ENCODE measurements at regions not wholly inside any gene's neighbourhood (a gene's known extent, or its start where the extent isn't known, plus 50 kb on each side); places are given as distances from the start of the nearest gene placed in this dataset.

DNA sequence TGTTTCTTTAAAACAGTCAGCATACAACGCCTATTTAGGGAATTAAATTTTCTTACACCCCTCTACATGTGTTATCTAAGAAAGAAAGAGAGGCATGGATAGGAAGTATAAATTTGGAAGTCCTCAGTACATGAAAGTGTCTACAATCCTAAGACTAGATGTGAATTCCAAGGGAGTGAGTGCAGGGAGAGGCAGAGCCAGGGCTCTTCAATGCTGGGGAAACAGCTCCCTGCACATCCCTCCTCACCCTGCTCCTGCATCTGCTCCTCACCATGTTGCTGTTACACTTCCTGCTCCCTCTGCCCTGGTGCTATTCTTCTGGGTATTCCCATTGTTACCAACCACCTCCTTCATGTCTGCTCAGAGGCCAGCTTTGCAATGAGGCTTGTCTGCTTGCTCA is 229.1 kb upstream of the AKR1E2 start:
- ChIA-PET POLR2A (no interaction called here), CTCF (no interaction called here)
- Histone ChIP-seq H3K4me3 (ENCODE audit: low read depth in 2 of 2, low read length in 2 of 2) (no peak overlapping the region), H3K27ac (ENCODE audit: low read length) (no peak overlapping the region), H3K36me3 (ENCODE audit: control insufficient read depth, insufficient read depth, low read length) (no peaks in the 10 kb centered on the region), H3K4me1 (ENCODE audit: control insufficient read depth, insufficient read depth, low read length) (no peaks in the 10 kb centered on the region), H3K9me3 (ENCODE audit: control insufficient read depth, insufficient read depth, low read depth, low read length) (peaks cover 13% of the 10 kb centered on the region; the same call in 1 of the 2 replicates), H3K27me3 (ENCODE audit: control insufficient read depth, insufficient read depth, low read length) (no peaks in the 10 kb centered on the region)
- DNase-seq (ENCODE audit: low read depth, low spot score) (no peak), ATAC-seq (no peak)
- intact Hi-C loops (cut with micrococcal nuclease; ENCODE audit: unreplicated experiment) (no loop called here), in situ Hi-C loops (cut with HindIII; ENCODE audit: low pct_unique_long_range_greater_than_20kb, low sequenced_read_pairs) (no loop called here)
- no TSS peak for BruUV-seq (replicated peaks)
- TF ChIP-seq, protein P1, sequence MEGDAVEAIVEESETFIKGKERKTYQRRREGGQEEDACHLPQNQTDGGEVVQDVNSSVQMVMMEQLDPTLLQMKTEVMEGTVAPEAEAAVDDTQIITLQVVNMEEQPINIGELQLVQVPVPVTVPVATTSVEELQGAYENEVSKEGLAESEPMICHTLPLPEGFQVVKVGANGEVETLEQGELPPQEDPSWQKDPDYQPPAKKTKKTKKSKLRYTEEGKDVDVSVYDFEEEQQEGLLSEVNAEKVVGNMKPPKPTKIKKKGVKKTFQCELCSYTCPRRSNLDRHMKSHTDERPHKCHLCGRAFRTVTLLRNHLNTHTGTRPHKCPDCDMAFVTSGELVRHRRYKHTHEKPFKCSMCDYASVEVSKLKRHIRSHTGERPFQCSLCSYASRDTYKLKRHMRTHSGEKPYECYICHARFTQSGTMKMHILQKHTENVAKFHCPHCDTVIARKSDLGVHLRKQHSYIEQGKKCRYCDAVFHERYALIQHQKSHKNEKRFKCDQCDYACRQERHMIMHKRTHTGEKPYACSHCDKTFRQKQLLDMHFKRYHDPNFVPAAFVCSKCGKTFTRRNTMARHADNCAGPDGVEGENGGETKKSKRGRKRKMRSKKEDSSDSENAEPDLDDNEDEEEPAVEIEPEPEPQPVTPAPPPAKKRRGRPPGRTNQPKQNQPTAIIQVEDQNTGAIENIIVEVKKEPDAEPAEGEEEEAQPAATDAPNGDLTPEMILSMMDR (IDR thresholded peaks at IDR 0.05): no peak
- TF ChIP-seq POLR2AphosphoS5 (IDR thresholded peaks at IDR 0.05; ENCODE audit: low read depth, low read length): no peak
- TF ChIP-seq, protein P2, sequence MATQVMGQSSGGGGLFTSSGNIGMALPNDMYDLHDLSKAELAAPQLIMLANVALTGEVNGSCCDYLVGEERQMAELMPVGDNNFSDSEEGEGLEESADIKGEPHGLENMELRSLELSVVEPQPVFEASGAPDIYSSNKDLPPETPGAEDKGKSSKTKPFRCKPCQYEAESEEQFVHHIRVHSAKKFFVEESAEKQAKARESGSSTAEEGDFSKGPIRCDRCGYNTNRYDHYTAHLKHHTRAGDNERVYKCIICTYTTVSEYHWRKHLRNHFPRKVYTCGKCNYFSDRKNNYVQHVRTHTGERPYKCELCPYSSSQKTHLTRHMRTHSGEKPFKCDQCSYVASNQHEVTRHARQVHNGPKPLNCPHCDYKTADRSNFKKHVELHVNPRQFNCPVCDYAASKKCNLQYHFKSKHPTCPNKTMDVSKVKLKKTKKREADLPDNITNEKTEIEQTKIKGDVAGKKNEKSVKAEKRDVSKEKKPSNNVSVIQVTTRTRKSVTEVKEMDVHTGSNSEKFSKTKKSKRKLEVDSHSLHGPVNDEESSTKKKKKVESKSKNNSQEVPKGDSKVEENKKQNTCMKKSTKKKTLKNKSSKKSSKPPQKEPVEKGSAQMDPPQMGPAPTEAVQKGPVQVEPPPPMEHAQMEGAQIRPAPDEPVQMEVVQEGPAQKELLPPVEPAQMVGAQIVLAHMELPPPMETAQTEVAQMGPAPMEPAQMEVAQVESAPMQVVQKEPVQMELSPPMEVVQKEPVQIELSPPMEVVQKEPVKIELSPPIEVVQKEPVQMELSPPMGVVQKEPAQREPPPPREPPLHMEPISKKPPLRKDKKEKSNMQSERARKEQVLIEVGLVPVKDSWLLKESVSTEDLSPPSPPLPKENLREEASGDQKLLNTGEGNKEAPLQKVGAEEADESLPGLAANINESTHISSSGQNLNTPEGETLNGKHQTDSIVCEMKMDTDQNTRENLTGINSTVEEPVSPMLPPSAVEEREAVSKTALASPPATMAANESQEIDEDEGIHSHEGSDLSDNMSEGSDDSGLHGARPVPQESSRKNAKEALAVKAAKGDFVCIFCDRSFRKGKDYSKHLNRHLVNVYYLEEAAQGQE (IDR thresholded peaks at IDR 0.05; ENCODE audit: insufficient read depth in 1 of 2, low read depth in 2 of 2, low read length in 1 of 2): no peak
- no peak for TF ChIP-seq TCF7L2 (IDR thresholded peaks at IDR 0.05; ENCODE audit: low read depth, low read length)
- TF ChIP-seq SIN3A (IDR thresholded peaks at IDR 0.05; ENCODE audit: borderline replicate concordance, insufficient read depth, low read depth, low read length): no peak

DNA sequence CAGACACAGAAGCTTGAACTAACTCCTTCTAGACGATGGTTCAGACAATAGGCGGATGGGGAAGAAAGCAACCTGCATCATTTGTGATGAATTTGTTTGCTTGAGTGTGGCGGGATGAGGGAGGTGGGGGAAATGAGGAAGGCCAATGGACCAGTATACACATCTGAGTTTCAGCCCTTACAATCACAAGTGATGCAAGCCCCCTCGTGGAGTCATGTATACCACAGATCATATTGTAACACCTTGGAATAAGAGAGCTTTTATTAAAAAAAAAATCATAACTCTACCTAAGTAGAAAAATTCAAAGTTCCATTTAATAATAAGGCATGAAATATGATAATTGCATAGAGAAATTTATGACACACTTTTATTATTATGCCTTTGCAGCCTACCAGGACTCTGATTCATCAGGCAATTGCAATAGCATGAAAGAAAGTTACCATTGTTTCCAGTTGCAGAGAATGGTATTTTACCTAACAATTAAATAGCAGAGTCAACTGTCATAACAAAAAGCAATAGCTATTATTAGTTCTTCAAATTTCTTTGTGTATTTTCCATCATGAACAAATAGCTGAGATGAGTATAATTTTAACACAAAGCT is 230.2 kb upstream of the AKR1E2 start:
- Histone ChIP-seq H3K27ac (ENCODE audit: low read length) (no peak overlapping the region), H3K4me1 (ENCODE audit: control insufficient read depth, insufficient read depth, low read length) (no peaks in the 10 kb centered on the region), H3K36me3 (ENCODE audit: control insufficient read depth, insufficient read depth, low read length) (no peaks in the 10 kb centered on the region), H3K9me3 (ENCODE audit: control insufficient read depth, insufficient read depth, low read depth, low read length) (peaks cover 10% of the 10 kb centered on the region; the same call in 1 of the 2 replicates), H3K4me3 (ENCODE audit: low read depth in 2 of 2, low read length in 2 of 2) (no peak overlapping the region), H3K27me3 (ENCODE audit: control insufficient read depth, insufficient read depth, low read length) (no peaks in the 10 kb centered on the region)
- POLR2A ChIA-PET: no interaction called here
- TF ChIP-seq SIN3A (IDR thresholded peaks at IDR 0.05; ENCODE audit: borderline replicate concordance, insufficient read depth, low read depth, low read length) (no peak), TCF7L2 (IDR thresholded peaks at IDR 0.05; ENCODE audit: low read depth, low read length) (no peak), POLR2AphosphoS5 (IDR thresholded peaks at IDR 0.05; ENCODE audit: low read depth, low read length) (no peak)
- TF ChIP-seq, protein P1 (IDR thresholded peaks at IDR 0.05): no peak
- TF ChIP-seq, protein P2 (IDR thresholded peaks at IDR 0.05; ENCODE audit: insufficient read depth in 1 of 2, low read depth in 2 of 2, low read length in 1 of 2): no peak
- ATAC-seq (no peak), DNase-seq (ENCODE audit: low read depth, low spot score) (no peak)
- in situ Hi-C loops (cut with HindIII; ENCODE audit: low pct_unique_long_range_greater_than_20kb, low sequenced_read_pairs) (no loop called here), intact Hi-C loops (cut with micrococcal nuclease; ENCODE audit: unreplicated experiment) (no loop called here)
- CTCF ChIA-PET: no interaction called here
- no TSS peak for BruUV-seq (replicated peaks)

All from Panc1 (cell line).